Stimulated activated CD4-positive, alpha-beta T cell treated with anti-CD3 and anti-CD28 coated beads, Interleukin-4, amount 100 ng/mL, for 1 hour (primary cell): ENCODE measurements at regions not wholly inside any gene's neighbourhood (a gene's known extent, or its start where the extent isn't known, plus 50 kb on each side); places are given as distances from the start of the nearest gene placed in this dataset.

Experiments used
- DNase-seq: peaks from one replicate; pipeline ENCODE4 v3.0.0-alpha.2; 2020

GRCh38 chr5:173691931-173692330 is 75.5 kb upstream of the BOD1 start:
- DNase-seq = no peak

DNA sequence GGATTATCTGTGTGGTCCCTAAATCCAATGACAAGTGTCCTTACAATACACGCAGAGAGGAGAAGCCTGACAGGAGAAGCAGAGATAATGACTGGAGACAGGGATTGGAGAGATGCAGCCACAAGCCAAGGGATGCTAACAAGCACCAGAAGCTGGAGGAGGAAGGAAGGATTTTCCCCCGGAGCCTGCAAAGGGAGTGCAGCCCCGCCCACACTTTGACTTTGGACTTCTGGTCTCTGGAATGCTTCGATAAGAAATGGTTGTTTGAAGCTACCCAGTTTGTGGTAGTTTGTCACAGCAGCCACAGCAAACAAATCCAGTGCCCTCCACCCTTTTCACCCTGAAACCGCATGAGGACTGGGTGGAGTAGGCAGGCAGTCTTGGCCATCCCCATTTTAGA is 77.2 kb upstream of the BOD1 start:
- no peak for DNase-seq

DNA sequence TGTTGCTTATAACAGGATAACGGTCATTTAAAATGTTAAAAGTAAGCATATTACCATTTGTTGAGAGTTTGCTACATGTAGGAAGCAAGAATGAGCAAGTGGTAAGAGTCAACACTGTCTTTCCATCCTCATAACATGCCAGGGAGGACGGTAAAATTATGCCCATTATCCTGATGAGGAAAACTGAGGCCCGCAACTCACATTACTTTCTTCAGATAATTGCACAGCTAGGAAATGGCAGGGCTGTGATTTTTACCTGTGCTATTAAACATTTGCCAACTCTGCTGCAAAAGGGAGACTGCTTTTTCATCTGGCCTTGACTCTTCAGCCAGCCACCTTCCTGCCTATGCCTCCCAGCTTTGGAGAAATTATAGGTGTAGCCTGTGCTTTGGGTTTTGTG is 79.8 kb upstream of the BOD1 start:
- DNase-seq = no peak

GRCh38 chr5:173697931-173698579 is 81.6 kb upstream of the BOD1 start:
- DNase-seq = no peak

DNA sequence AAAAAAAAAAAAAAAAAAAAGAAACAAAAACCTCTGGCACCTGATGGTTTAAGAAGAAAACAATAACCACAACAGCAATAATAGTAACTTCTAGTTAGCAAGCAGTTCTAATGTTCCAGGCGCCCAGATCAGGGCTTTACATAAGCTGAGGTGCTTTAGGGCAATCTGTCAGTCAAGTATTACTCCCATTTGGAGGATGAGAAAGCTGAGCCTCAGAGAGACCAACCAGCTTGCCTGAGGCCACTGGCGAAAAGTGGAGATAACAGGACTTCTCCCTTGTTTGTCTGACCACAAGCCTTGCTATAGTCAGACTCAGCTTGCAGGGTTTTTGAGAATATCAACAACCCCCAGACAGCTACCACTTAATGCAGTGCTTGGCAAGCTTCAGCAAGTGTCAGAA is 83.5 kb upstream of the BOD1 start:
- DNase-seq = no peak

- DNase-seq = no peak
Measured at GRCh38 chr5:173703466-173703865, 87.0 kb upstream of the BOD1 start.

DNA sequence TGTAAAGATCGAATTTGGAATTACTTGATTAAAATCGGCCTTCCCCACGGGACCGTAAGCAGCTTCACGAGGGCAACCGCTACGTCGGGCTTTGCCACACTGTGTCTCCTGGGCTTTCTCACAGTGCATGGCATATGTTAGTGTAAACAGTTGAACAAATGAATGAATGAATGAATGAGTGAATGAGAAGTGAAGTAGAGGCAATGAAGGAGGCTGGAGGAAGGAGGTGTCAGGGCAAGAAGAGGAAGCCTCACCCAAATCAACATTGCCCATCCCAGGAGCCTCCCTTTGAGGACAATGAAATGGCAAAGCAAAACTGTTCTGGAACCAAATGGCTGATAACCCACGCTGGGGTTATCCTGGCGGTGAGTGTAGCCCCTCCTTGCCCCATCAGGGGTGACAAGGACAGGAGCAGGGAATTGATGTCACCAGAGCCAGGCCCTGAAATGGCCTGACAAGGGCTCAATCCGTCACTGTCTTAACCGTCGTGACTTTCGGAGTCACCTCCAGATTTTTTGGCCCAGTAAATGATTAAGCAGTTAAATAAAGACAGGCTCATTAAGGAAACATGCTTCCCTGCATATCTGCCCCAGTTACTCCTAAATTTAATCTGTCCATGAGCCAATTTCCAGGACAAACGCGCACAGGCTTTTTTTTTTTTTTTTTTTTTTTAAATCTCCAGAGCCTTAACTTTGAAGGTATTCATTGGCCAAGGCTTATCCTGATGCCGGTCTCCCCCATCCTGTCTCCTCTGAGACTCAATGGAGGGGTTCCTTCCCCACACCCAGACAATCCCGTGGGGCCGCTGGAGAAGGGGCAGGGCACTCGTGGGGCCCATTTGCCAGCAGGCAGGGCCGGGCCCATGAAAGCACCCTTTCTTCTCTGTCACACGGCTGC is 88.4 kb upstream of the BOD1 start:
- DNase-seq = no peak

- no peak for DNase-seq
Measured at GRCh38 chr5:173705512-173706044, 89.1 kb upstream of the BOD1 start.

DNA sequence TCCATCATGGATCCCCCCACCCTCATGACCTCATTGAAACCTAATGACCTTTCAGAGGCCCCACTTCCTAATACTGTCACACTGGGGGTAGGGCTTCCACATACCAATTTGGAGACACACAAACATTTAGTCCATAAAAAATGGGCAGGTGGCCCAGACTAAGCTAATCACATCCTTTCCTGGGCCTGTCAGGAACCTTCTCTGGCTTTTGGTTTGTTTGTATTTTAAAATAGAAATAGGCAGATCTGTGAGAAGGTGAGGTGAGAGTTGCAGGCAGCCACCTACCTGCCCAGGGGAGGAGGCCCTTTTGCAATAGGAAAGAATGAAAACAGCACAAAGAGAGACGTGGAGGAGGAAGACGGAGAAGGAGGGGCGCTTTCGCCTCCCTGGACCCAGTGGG is 90.2 kb upstream of the BOD1 start:
- no peak for DNase-seq

DNA sequence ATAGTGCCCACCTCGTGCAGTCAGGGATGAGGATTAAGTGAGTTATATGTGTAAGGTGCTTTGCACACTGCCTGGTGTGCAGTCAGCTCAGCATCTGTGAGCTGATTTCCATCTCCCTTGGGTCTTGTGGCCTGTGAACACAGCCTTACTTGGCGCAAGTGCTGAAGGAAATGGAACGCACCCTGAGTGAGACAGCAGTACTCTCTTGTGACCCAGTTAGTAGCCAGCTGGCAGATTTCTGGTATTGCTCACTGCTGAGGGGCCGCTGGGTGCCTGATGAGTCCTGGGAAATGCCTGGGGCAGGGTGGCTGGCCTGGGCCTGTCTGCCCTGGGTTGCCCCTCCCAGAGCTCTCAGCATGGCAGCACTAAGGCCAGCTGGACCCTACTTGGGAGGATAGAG is 90.9 kb upstream of the BOD1 start:
- no peak for DNase-seq

- DNase-seq = no peak
Measured at GRCh38 chr5:173709145-173709544, 92.7 kb upstream of the BOD1 start.

DNA sequence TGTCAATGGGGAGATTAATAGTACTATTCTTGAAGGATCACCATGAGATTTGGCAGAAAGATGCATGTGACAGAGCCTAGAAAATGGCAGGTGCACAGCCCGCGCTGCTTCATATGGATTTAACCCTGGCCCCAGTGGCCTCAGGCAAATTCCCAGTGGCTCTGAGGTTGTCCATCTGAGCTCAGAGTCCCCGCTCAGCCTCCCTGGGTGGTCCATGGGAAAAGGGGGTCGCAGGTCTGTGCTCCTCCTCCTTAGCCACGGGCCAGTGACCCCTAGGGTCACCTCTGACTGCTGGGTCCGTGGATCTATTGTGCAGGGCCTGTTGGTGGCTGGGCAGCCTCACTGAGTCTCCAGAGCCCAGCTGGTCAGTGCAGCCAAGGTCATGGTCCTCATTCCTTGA is 93.3 kb upstream of the BOD1 start:
- no peak for DNase-seq

DNA sequence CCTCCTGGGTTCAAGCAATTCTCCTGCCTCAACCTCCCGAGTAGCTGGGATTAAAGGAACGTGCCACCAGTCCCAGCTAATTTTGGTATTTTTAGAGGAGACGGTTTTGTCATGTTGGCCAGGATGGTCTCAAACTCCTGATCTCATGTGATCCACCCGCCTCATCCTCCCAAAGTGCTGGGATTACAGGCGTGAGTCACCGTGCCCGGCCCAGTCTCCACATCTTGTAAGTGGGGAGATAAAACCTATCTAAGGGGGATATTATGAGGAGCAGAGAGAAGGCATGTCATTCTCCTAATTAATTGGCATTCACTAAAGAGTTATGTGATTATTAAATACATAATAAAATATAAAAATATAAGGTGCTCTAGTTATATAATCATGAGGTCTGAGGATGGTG is 94.1 kb upstream of the BOD1 start:
- DNase-seq = no peak

- no peak for DNase-seq
Measured at GRCh38 chr5:173711466-173711865, 95.0 kb upstream of the BOD1 start.

DNA sequence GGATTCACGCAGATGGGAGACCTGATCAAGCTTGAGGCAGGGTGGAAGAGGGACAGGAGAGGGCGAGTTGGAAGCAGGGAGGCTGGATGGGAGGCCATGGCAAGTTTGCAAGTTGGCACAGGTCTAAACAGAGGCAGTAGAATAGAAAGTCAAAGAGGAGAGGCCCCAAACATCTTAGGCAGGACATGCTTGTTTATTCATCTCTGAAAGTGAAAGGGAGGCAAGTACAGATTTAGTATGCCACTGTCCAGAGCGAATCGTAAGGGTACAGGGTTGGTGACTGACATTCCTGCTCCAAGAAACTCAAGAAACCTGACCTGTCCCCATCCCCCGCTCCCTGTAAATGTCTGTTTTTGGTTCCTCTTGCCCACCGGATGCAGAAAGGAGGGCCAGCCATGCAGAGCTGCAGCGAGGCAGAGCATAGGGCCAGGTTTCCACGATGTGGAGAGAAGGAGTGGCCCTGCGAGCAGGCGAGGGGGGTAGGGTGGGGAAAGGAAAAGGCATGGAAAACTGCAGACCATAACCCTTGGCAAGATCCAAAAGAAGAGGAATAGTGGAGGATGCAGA is 96.2 kb upstream of the BOD1 start:
- DNase-seq = no peak

GRCh38 chr5:173714551-173715428 is 98.3 kb upstream of the BOD1 start:
- no peak for DNase-seq

- DNase-seq = no peak
Measured at GRCh38 chr5:173715607-173716006, 99.2 kb upstream of the BOD1 start.

GRCh38 chr5:173716058-173716682 is 99.7 kb upstream of the BOD1 start:
- no peak for DNase-seq

DNA sequence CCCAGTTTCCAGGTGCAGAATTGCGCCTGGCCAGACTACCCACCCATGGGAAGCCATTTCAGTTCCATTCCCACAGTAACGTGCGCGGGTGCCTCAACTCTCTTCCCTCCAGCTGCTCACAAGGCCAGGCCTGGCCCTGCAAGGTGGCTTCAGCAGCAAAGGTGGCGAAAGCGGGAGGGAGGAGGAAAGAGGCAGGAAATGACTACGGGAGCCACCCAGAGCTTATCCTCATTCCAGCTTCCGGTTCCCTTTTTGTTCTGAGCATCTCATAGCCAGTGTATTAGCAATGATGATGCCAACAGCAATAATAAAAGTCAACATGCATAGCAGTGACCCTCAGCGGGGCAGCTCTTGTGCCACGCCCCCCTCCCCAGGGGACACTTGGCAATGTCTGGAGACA is 101.5 kb upstream of the BOD1 start:
- no peak for DNase-seq

GRCh38 chr5:173718469-173718868 is 102.0 kb upstream of the BOD1 start:
- DNase-seq = no peak

DNA sequence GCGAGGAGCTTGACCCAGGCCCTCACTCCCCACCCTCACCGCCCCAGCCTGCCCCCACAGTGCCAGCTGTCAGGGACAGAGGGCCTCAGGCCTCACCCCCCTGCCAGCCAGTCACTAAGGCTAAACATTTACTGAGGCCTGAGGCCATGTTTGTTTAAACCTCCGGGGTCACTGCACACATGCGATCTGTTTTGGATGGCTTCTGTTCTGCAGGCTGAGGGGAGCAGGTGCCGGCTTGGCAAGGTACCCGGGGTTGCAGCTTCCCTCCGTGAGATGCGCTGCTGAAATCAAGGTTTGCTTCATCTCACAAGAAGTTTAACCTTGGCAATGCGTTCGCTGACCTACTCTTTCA is 103.3 kb upstream of the BOD1 start:
- DNase-seq = no peak

- no peak for DNase-seq
Measured at GRCh38 chr5:173720286-173720952, 104.0 kb upstream of the BOD1 start.
